MG63 (cell line): ENCODE measurements at regions not wholly inside any gene's neighbourhood (a gene's known extent, or its start where the extent isn't known, plus 50 kb on each side); places are given as distances from the start of the nearest gene placed in this dataset.
"Not testable (repeated sequence)": the region's sequence is repeated elsewhere in the genome, so short reads cannot be mapped to it uniquely, and the experiment has no call there.

Experiments used
- DNase-seq: peaks from one replicate; pipeline ENCODE4 v3.0.0-alpha.2; 2020
- H3K27me3 ChIP-seq: fragments of 250-450 bp; sonication (Bioruptor Pico); 2 replicates; pipeline ENCODE4 v1.5.1; 2020; ENCODE audit warnings: mild to moderate bottlenecking, moderate library complexity
- H3K36me3 ChIP-seq: fragments of 250-450 bp; sonication (Bioruptor Pico); 2 replicates; pipeline ENCODE4 v1.5.1; 2020; ENCODE audit warnings: mild to moderate bottlenecking, moderate library complexity
- H3K4me3 ChIP-seq: fragments of 250-450 bp; sonication (Bioruptor Pico); 2 replicates; pipeline ENCODE4 v1.5.1; 2020; ENCODE audit warnings: mild to moderate bottlenecking, moderate library complexity
- H3K9me3 ChIP-seq: fragments of 250-450 bp; sonication (Bioruptor Pico); 2 replicates; pipeline ENCODE4 v1.5.1; 2020; ENCODE audit warnings: mild to moderate bottlenecking, moderate library complexity

DNA sequence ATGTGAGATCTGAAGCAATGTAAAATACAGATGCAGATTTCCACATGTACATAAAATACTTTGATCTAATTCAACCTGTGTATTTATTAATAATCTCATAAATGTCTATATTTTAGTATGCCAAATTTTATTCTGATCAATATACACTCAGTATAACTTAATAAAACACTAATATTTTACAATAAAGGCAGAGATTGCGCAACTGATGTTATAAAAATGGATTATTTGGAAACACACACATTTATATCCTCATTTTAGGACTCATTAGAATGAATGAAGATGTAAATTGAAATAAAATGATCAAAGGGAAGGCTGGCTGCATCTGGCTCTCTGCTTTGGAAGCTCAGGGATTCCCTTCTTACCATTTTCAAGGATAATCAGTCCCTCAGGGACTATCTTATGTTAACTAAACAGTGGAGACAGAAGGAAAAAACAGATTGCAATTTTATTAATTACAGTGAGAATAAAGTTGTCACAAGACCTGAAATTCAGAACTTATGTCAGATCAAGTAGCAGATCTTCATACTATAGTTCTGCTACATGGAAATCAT, 900.9 kb upstream of the EPHA5 start:
- DNase-seq = no peak

DNA sequence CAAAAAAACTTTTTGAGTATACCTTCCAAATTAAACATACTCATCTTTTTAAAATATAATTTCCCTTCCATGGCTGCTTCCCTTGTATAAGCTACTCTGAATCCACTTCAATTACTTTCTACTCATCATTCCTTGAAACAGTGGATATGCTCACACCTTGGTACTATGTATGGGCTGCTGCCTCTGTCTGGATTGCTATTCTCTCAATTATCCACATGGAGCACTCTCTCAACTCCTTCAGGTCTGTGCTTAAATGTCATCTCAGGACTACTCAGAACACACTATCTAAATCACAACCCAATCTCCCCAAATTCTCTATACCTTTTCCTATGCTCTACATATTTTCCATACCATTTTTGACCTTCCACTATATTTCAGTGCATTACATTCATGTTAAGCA, 898.9 kb upstream of the EPHA5 start:
- Histone ChIP-seq H3K36me3 (no peaks in the 10 kb centered on the region), H3K27me3 (no peaks in the 10 kb centered on the region)

More for the DNA sequence above, 900.9 kb upstream of the EPHA5 start:
- no peaks in the 10 kb centered on the region for H3K27me3 ChIP-seq
- H3K4me3 ChIP-seq = no peak overlapping the region
- no peaks in the 10 kb centered on the region for H3K36me3 ChIP-seq
- H3K9me3 ChIP-seq = no peaks in the 10 kb centered on the region

DNA sequence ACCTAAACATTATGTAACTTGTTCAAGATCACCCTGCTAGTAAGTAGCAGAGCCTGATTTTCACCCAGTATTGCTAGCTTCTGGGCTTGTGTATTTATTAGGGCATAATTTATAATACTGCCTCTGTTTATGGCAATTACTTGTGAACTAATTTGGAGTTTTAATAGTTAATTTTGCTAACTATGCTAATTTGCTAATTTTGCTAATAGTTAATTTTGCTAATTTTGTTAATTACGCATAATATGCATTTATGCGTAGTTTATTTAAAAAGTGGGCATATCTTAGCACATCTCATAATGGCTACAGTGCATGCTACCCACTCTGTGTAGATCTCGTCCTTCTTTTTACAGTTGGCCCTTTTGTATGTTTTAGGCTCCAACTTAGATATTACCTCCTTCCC, 898.1 kb upstream of the EPHA5 start:
- H3K9me3 ChIP-seq = no peaks in the 10 kb centered on the region
- no peak overlapping the region for H3K4me3 ChIP-seq
- H3K27me3 ChIP-seq = no peaks in the 10 kb centered on the region
- DNase-seq = no peak
- H3K36me3 ChIP-seq = no peaks in the 10 kb centered on the region

More for the DNA sequence above, 898.9 kb upstream of the EPHA5 start:
- no peak overlapping the region for H3K4me3 ChIP-seq
- no peak for DNase-seq
- no peaks in the 10 kb centered on the region for H3K9me3 ChIP-seq

DNA sequence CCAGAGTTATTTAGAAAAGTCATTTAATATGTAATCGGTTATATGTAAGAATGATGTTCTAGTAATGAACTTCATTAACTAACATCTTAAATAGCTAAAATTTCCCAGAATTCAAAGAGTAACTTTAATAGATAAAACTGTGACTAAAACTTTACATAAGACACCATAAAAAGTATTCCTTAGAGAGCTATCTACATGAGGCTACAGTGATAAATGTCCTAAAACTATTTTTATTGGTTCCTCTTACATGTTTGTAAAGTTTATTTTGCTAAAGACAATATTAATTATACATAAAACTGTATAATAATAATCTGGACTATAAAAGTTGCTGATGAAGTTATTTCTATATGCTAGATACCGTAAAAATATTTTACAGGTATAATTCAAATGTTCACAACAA, 897.7 kb upstream of the EPHA5 start:
- no peak for DNase-seq
- no peak overlapping the region for H3K4me3 ChIP-seq
- H3K36me3 ChIP-seq = no peaks in the 10 kb centered on the region
- H3K9me3 ChIP-seq = no peaks in the 10 kb centered on the region
- no peaks in the 10 kb centered on the region for H3K27me3 ChIP-seq

DNA sequence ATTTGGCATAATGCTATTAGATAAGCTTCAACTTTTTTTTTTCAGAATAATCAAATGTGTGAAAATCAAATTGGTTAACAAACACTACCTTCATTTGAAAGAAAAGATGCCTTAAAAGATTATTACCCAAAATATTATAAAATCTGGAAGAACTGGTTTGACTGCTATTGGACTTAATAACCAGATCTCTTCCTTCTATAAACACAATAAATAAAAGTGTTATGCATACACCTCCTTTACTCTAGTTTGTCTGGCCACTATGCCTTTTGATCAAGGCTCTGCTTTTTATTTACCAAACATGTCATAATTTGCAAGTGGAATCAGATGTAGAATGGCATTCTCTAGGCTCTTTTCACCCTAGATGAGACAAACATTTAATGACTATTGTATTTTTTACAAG, 897.3 kb upstream of the EPHA5 start:
- DNase-seq = no peak
- H3K27me3 ChIP-seq = no peaks in the 10 kb centered on the region
- H3K36me3 ChIP-seq = no peaks in the 10 kb centered on the region
- H3K4me3 ChIP-seq = no peak overlapping the region
- no peaks in the 10 kb centered on the region for H3K9me3 ChIP-seq

DNA sequence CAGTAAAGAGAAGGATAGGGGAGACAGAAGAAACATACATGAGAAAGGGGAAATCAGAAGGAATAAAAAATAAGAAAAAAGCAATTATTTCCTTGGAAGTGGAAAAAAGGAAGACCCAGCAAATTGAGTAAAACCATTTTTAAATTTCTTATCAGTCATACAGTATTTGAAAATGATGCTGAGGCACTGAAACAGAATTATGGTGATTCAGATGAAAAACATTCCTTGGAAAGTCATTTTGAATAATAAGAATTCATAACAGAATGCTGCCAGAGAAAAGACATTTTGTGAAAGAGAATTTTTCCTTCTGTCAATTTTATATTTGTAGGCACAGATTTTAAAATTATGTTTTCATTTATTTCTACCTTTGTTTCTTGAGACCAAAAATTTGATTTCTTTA, 895.5 kb upstream of the EPHA5 start:
- H3K36me3 ChIP-seq = no peaks in the 10 kb centered on the region
- no peaks in the 10 kb centered on the region for H3K27me3 ChIP-seq
- no peaks in the 10 kb centered on the region for H3K9me3 ChIP-seq
- DNase-seq = no peak
- H3K4me3 ChIP-seq = no peak overlapping the region

DNA sequence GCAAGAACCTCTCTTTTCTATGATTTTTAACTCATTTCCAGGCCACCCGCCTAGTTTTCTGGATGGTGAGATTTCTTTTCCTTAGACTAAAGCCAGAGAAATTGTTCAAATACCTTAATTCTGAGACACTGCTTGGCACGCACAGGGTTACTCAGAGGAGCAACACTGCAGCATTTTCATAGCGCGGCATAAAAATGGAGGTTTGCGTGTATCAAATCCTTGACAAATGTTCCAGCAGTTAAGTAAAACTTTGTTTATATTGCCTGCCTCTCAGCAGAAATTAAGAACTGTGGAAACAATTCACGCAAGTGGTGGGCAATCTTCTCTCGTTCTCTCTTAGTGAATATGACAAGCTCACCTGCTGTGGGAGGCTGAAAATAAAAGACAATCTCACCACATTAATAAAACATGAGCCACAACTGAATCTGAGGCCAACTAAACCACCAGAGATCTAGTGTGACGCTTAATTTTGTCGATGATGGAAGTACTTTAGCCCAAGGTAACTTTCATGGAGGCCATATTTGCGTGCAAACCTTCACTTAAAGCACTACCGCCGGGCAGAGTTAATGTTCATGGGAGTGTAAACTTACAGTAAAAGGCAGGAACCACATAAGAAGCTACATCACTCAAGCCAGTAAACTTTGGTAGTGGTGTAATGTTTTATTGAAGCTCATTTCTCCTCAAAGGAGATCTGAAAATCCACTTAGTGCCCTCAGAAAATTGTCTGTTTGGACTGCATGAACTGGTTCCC, 894.8 kb upstream of the EPHA5 start:
- Histone ChIP-seq H3K27me3 (no peaks in the 10 kb centered on the region), H3K4me3 (no peak overlapping the region), H3K9me3 (no peaks in the 10 kb centered on the region), H3K36me3 (no peaks in the 10 kb centered on the region)
- peak; percentile 81 for DNase-seq

DNA sequence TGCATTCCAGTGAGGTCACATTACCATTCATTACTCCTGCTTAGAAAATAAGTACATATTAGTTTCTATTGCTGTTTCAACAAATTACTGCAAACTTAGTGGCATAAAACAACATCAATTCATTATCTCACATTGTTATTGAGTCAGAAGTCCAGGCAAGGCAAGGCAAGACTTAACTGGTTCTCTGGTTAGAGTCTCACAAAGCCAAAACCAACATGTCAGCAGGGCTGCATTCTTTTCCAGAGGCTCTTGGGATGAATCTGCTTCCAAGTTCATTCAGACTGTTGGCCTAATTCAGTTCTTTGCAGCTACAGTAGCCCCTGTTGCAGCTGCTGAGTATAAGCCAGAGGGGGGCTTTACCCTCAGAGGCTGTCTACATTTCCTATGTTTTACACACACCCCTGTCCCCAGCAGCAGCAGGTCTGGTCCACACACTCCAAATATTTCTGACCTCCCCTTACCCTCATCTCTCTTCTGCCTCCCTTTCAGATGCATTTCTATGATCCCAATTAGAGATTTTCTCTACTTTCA, 892.1 kb upstream of the EPHA5 start:
- Histone ChIP-seq H3K36me3 (no peaks in the 10 kb centered on the region), H3K27me3 (no peaks in the 10 kb centered on the region), H3K4me3 (no peak overlapping the region), H3K9me3 (no peaks in the 10 kb centered on the region)
- peak; percentile 9 for DNase-seq

DNA sequence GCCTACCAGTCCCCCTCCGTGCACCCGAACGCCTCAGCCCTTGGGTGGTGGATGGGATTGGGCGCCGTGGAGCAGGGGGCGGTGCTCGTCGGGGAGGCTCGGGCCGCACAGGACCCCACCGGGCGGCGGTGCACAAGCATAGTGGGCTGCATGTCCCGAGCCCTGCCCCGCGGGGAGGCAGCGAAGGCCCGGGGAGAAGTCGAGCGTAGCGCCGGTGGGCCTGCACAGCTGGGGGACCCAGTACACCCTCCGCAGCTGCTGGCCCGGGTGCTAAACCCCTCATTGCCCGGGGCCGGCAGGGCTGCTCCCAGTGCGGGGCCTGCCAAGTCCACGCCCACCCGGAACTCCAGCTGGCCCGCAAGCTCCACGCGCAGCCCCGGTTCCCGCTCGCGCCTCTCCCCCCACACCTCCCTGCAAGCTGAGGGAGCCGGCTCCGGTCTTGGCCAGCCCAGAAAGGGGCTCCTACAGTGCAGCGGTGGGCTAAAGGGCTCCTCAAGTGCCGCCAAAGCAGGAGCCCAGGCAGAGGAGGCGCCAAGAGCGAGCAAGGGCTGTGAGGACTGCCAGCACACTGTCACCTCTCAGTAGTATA, 891.3 kb upstream of the EPHA5 start:
- DNase-seq, H3K4me3 ChIP-seq, H3K9me3 ChIP-seq, H3K27me3 ChIP-seq, H3K36me3 ChIP-seq: not testable (repeated sequence)

DNA sequence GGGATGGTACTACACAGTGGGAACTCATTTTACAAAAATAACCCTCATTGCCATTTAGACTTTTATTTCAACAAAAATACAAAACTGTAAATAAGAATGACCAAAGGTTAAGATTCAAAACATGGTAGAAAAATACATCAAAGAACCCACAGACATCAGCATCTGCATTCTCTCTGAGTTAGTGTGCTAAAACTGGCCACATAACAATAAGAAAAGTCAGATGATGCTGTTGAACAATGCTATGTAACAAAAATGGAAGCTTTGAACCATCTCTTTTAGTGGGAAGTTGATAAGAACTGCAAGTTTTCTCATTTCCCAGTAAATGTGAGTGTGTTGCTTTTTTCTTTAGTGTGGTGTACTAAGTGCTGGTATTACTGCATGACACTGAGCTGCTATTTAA, 888.4 kb upstream of the EPHA5 start:
- no peaks in the 10 kb centered on the region for H3K27me3 ChIP-seq
- no peaks in the 10 kb centered on the region for H3K9me3 ChIP-seq
- DNase-seq = no peak
- no peak overlapping the region for H3K4me3 ChIP-seq
- H3K36me3 ChIP-seq = peaks cover 3% of the 10 kb centered on the region

DNA sequence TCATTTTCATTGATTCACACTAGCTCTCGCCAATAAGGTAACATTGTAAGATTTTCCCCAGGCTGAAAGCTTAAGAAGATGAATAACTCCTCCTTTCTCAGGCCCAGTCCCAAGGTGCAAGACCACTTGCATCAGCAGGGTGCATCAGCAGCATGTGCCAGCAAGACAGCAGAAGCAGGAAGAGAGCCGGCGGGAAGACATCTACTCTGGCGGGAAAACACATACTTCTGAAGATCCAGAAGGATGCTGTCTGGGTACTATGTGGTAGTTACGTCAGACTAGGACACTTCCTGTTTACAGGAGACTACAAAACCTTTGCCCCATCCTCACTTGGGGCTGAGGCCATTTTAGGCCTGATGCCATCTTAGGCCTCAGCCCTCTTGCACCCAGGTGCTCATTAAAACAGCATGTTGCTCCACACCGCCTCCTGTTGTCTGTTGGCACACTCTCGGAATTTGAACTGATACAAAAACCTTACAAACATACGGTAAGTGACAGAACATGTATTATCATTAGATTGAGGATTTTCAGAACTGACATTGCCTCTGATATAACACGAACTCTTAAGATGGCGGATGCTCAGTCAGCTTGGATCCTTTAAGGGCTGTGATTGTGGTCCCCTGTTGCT, 886.5 kb upstream of the EPHA5 start:
- Histone ChIP-seq H3K36me3 (peaks cover 5% of the 10 kb centered on the region), H3K27me3 (no peaks in the 10 kb centered on the region), H3K4me3 (no peak overlapping the region), H3K9me3 (peaks cover 2% of the 10 kb centered on the region)
- no peak for DNase-seq

DNA sequence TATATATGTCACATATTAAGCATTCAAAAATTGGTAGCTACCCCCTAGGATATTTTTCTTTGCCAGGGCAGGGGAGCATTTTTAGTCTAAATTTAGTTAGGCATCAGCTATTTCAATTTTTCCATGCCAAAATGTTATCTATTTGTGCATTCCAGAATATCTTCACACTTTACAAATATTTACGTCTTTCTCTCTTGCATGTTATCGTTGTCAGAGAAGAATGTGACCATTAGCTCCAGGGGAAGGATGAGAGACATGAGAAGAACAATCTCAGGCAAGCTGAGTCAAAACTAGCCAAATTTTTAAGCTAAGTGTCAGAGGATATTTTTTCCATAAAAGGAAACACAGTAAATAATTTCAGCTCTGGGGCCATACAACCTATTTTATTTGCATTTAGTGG, 885.0 kb upstream of the EPHA5 start:
- H3K27me3 ChIP-seq = no peaks in the 10 kb centered on the region
- DNase-seq = peak; percentile 5
- H3K4me3 ChIP-seq = no peak overlapping the region
- H3K36me3 ChIP-seq = peaks cover 5% of the 10 kb centered on the region
- H3K9me3 ChIP-seq = peaks cover 2% of the 10 kb centered on the region

DNA sequence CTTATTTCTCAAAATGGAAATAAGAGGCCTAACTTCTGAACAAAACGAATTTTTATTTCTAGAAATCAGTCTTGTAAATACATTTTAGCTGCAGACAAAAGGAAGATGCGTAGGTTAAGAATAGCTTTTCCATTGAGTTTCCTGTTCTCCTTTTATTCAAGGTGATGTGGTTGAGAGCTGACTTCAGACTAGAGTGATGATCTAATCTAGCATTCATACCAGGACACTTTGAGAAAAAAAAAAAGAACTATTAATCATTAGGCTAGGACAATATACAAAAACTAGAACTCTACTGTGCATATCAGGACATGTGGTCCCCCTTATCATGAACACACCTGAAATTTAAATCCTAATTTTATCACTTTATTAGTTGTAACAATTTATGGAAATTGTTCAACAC, 884.5 kb upstream of the EPHA5 start:
- Histone ChIP-seq H3K27me3 (no peaks in the 10 kb centered on the region), H3K4me3 (no peak overlapping the region), H3K9me3 (peaks cover 2% of the 10 kb centered on the region), H3K36me3 (peaks cover 5% of the 10 kb centered on the region)
- no peak for DNase-seq

DNA sequence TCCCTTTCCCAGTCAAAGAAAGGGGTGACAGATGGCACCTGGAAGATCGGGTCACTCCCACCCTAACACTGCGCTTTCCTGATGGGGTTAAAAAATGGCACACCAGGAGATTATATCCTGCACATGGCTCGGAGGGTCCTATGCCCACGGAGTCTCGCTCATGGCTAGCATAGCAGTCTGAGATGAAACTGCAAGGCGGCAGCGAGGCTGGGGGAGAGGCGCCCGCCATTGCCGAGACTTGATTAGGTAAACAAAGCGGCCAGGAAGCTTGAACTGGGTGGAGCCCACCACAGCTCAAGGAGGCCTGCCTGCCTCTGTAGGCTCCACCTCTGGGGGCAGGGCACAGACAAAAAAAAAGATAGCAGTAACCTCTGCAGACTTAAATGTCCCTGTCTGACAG, 875.0 kb upstream of the EPHA5 start:
- H3K4me3 ChIP-seq, DNase-seq, H3K9me3 ChIP-seq, H3K36me3 ChIP-seq, H3K27me3 ChIP-seq: not testable (repeated sequence)

DNA sequence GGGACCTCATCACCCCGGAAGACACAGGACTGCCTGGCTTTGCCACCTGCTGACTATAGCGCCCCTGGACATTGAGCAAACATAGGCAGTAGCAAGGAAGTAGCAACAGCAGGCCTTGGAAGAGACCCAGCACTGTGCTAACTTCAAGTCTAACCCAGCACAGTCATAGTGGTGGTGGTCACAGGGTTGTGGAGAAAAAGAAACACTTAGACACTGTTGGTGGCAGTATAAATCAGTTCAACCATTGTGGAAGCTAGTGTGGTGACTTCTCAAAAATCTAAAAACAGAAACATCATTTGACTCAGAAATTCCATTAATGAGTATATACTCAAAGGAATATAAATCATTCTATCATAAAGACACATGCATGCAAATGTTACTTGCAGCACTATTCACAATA, 874.0 kb upstream of the EPHA5 start:
- Histone ChIP-seq H3K4me3 (no peak overlapping the region), H3K36me3 (no peaks in the 10 kb centered on the region), H3K27me3 (no peaks in the 10 kb centered on the region), H3K9me3 (no peaks in the 10 kb centered on the region)
- no peak for DNase-seq

DNA sequence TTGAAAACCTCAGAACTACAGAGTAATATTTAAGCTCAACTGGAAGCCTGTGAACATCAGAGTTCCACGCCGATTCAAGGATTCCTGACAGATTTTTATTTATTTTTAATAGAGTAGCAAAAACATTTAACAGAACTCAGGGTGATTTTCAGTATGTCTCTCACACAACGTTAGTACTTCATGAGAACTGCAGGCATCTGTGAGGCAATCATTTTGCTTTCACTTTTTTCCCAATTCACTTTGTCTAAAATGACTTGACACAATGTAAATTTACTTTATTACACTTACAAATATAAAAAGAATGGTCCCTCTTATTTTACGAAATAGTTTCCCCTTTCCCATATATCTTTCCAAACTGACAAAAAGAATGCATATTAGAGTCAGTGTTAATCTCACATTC, 869.5 kb upstream of the EPHA5 start:
- H3K27me3 ChIP-seq = no peaks in the 10 kb centered on the region
- H3K4me3 ChIP-seq = peak overlapping the region; percentile 34
- DNase-seq = no peak
- no peaks in the 10 kb centered on the region for H3K36me3 ChIP-seq
- H3K9me3 ChIP-seq = no peaks in the 10 kb centered on the region

DNA sequence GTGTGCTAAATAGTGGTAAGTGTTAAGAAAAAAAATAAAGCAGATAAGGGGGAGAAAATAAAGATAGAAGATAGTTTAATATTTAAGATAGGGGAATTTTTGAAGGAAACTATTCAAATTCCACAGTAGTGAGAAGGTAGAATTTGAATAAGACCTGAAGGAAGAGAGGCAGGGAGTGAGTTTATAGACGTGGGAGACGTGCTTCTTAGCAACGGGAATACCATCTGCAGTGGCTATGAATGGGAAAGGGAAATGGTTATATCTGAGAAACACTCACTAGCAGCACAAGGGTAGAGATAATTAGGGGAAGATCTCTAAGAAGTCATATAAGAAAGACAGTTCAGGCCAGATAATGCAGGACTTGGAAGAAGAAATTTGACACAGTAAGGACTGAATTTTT, 854.5 kb upstream of the EPHA5 start:
- no peaks in the 10 kb centered on the region; the same call in 1 of the 2 replicates for H3K9me3 ChIP-seq
- no peak for DNase-seq
- H3K36me3 ChIP-seq = no peaks in the 10 kb centered on the region
- no peak overlapping the region for H3K4me3 ChIP-seq
- H3K27me3 ChIP-seq = no peaks in the 10 kb centered on the region
